K562 (cell line): ENCODE measurements at regions not wholly inside any gene's neighbourhood (a gene's known extent, or its start where the extent isn't known, plus 50 kb on each side); places are given as distances from the start of the nearest gene placed in this dataset.

Experiments used
- ATAC-seq: fragments of 200-7000 bp; cut with Tn5 transposase; 3 replicates; pipeline ENCODE4 v1.9.1; 2020; ENCODE audit warnings: moderate library complexity
- BruUV-seq: library from RNA; stranded (reverse); fragments of 400-500 nt; replicated peaks from 2 replicates; lab custom pipeline; 2021; lab: Mats Ljungman, UMichigan
- CTCF ChIA-PET: fragments of 300-600 bp; formaldehyde crosslinking; extraction: SDS; loops from one replicate; lab custom pipeline; 2021; ENCODE audit warnings: low intra/inter-chr PET ratio; lab: Yijun Ruan, JAX
- POLR2A ChIA-PET: fragments of 300-600, 350-650 bp; sonication (Branson Sonifier 250); formaldehyde crosslinking; extraction: SDS; loops from one replicate; lab custom pipeline; 2021; ENCODE audit warnings: antibody characterized with exemption, inconsistent platforms; lab: Yijun Ruan, JAX
- DNase-seq, 4 experiments: peaks; one replicate each; pipeline versions ENCODE4 v3.0.0 to v3.0.0-alpha.2; 2011 to 2018; ENCODE audit warnings: low spot score in 3 of 4, mixed read lengths in 3 of 4; ENCODE audit errors: extremely low read depth in 1 of 4
- FAIRE-seq: peaks from 2 replicates; lab custom pipeline; 2011; peaks lifted over from hg19 to GRCh38; lab: Jason Lieb, UNC
- H2AFZ ChIP-seq: 2 replicates; pipeline ENCODE4 v1.6.0; 2011; ENCODE audit warnings: low read depth, low read length, control low read depth, inconsistent platforms
- H3K27ac ChIP-seq: fragments of 200-600 bp; 3 replicates; pipeline ENCODE4 v1.8.0; 2011; ENCODE audit warnings: low read depth, mild to moderate bottlenecking, control low read depth, inconsistent platforms, low read length, moderate library complexity, mixed read lengths; ENCODE audit errors: extremely low read depth
- H3K27me3 ChIP-seq, 2 experiments: fragments of 300-600 bp in 1 of 2; 2 replicates in 1 of 2; 3 replicates in 1 of 2; pipeline versions ENCODE4 v1.6.0 to v1.8.0; 2011; ENCODE audit warnings: inconsistent platforms in 2 of 2, low read length in 2 of 2, mild to moderate bottlenecking in 1 of 2, mixed read lengths in 1 of 2, moderate library complexity in 1 of 2; ENCODE audit not compliant: control insufficient read depth in 2 of 2, insufficient read depth in 2 of 2
- H3K36me3 ChIP-seq: fragments of 300-600 bp; 3 replicates; pipeline ENCODE4 v1.8.0; 2011; ENCODE audit warnings: mild to moderate bottlenecking, low read length, inconsistent platforms; ENCODE audit not compliant: control insufficient read depth, insufficient read depth
- H3K4me1 ChIP-seq, 2 experiments: fragments of 200-600 bp in 1 of 2; replicated peaks in 1 of 2; 2 replicates in 1 of 2; 3 replicates in 1 of 2; pipeline versions ENCODE4 v1.5.1 to v1.8.0; 2011; ENCODE audit warnings: inconsistent platforms in 2 of 2, low read length in 2 of 2, mild to moderate bottlenecking in 1 of 2, mixed read lengths in 1 of 2, moderate library complexity in 1 of 2; ENCODE audit not compliant: control insufficient read depth in 2 of 2, insufficient read depth in 2 of 2
- H3K4me2 ChIP-seq: 2 replicates; pipeline ENCODE4 v1.6.1; 2011; ENCODE audit warnings: low read length, control low read depth, inconsistent platforms, mixed read lengths; ENCODE audit not compliant: insufficient read depth
- H3K4me3 ChIP-seq: fragments of 200-600 bp; sonication (generic), shearing (Covaris generic); 2 replicates; pipeline ENCODE4 v1.5.1; 2016; ENCODE audit warnings: control low read depth, inconsistent platforms
- H3K79me2 ChIP-seq: fragments of 200-600 bp; 3 replicates; pipeline ENCODE4 v1.8.0; 2011; ENCODE audit warnings: low read length, inconsistent platforms; ENCODE audit not compliant: control insufficient read depth, insufficient read depth
- H3K9ac ChIP-seq, 2 experiments: 2 replicates each; pipeline versions ENCODE4 v1.6.0 to v1.6.1; 2011; ENCODE audit warnings: low read depth in 2 of 2, low read length in 2 of 2, control low read depth in 1 of 2, inconsistent platforms in 1 of 2, mild to moderate bottlenecking in 1 of 2, mixed read lengths in 1 of 2; ENCODE audit not compliant: insufficient read depth in 1 of 2
- H3K9me1 ChIP-seq: one replicate; pipeline ENCODE4 v1.6.0; 2011; ENCODE audit warnings: inconsistent platforms, mild to moderate bottlenecking, low read length, moderate library complexity; ENCODE audit not compliant: control insufficient read depth, insufficient read depth
- H3K9me3 ChIP-seq: replicated peaks from 2 replicates; pipeline ENCODE4 v1.5.1; 2011; ENCODE audit warnings: low read depth, low read length, inconsistent platforms; ENCODE audit not compliant: control insufficient read depth, insufficient read depth
- H4K20me1 ChIP-seq: replicated peaks from 2 replicates; pipeline ENCODE4 v1.6.1; 2011; ENCODE audit warnings: low read length, inconsistent platforms, mixed read lengths; ENCODE audit not compliant: control insufficient read depth, insufficient read depth
- DIDO1 ChIP-seq: fragments of 450-650 bp; IDR thresholded peaks from 2 replicates; pipeline ENCODE4 v1.6.1; 2016; ENCODE audit warnings: low read depth, missing biosample characterization, missing genetic modification characterization
- EP400 ChIP-seq: fragments of 450-650 bp; IDR thresholded peaks from 2 replicates; pipeline ENCODE4 v1.6.1; 2017; ENCODE audit warnings: antibody characterized with exemption, mild to moderate bottlenecking, moderate library complexity
- FOXJ2 ChIP-seq: fragments of 200-800 bp; sonication (Bioruptor generic); IDR thresholded peaks from 2 replicates; pipeline ENCODE4 v1.6.1; 2016; ENCODE audit warnings: missing genetic modification characterization, missing compliant biosample characterization
- IRF2 ChIP-seq: sonication (generic); formaldehyde crosslinking; IDR thresholded peaks from 2 replicates; pipeline ENCODE4 v1.8.1; 2022; ENCODE audit warnings: mild to moderate bottlenecking, missing genetic modification reagents
- JUNB ChIP-seq: fragments of 450-650 bp; formaldehyde crosslinking; conservative IDR thresholded peaks from 2 replicates; pipeline ENCODE4 v1.4.0; 2020; ENCODE audit warnings: mild to moderate bottlenecking
- PHB ChIP-seq: fragments of 250-450 bp; sonication (Bioruptor Pico); IDR thresholded peaks from 2 replicates; pipeline ENCODE4 v1.5.0; 2021
- POLR2H ChIP-seq: IDR thresholded peaks from 2 replicates; pipeline ENCODE4 v1.6.1; 2016; ENCODE audit warnings: missing genetic modification characterization, low read depth, mild to moderate bottlenecking, control low read depth, missing compliant biosample characterization, moderate library complexity
- PYGO2 ChIP-seq: fragments of 450-650 bp; IDR thresholded peaks from 2 replicates; pipeline ENCODE4 v1.6.1; 2016; ENCODE audit warnings: mild to moderate bottlenecking, missing genetic modification characterization, moderate library complexity, missing compliant biosample characterization
- RNF2 ChIP-seq: sonication (generic); IDR thresholded peaks from 2 replicates; pipeline ENCODE4 v1.6.1; 2016
- ZNF699 ChIP-seq: fragments of 250-450 bp; sonication (Bioruptor Pico); IDR thresholded peaks from 2 replicates; pipeline ENCODE4 v1.8.0; 2021; ENCODE audit warnings: mild to moderate bottlenecking, moderate library complexity; ENCODE audit not compliant: insufficient replicate concordance
- WGBS: fragments of 100-300 bp; shearing (Covaris generic); methylation state at CpG from one replicate; pipeline ENCODE4 v1.1.6; 2016; ENCODE audit warnings: low coverage, mixed read lengths; ENCODE audit not compliant: insufficient coverage; ENCODE audit errors: missing lambda C conversion rate; 5-methylcytosine and 5-hydroxymethylcytosine counted together
- in situ Hi-C: fragments of 300-500 bp; cut with MboI; formaldehyde crosslinking; loops from 4 replicates; pipeline ENCODE4 v1.15.0; 2018; ENCODE audit warnings: inconsistent platforms, mixed read lengths
- intact Hi-C: fragments of 100-400 bp; cut with micrococcal nuclease; formaldehyde crosslinking; loops from 2 replicates; pipeline ENCODE4 v1.14.2; 2022
- TF ChIP-seq, protein P1 (sequence below): fragments of 450-650 bp; conservative IDR thresholded peaks from 2 replicates; pipeline ENCODE4 v1.6.1; 2016; ENCODE audit warnings: missing genetic modification characterization, low read depth, mild to moderate bottlenecking, control low read depth, missing compliant biosample characterization

DNA sequence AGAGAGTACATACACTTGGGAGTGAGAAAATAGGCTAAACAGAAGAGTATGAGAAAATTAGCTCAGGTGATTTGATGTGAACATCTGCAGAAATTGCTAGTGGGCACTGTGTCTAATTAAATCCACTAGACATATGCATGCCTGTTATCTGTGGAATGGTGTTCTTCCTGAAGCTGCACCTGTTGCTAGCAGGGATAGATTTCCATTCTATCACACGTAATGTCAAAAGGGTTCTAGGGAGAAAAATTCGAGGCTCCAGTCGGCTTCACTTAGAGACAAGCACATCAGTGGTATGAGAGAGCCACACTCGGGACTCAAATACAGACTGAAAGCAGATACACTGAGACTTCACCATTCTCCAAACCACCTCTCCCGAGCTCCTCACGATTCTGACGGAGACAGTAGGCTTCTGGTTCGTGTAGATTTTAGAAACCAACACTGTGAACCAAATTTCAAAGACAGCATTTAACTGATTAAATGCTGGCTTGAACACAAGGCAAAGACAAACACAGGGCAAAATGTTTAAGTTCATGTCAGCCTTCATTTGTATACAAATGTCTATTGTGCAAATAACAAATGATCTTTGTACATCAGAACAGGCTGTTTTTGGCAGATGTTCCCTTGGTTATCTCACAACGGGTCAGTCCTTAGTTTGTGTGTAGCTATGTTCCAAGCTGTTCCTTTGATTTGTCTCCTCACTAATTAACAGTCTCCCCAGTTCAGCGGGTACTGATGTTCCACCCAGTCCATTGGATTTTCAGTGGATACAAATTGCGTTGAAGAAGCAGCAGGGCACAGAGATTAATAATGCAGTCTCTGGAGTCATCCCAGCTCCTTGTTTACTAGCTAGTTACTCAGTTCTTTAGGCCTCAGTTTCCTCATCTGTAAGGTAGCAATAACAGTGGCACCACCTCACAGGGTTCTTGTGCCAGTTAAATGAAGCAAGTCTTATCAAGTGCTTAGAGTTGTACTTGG, 131.0 kb upstream of the IFNGR1 start:
- no peak overlapping the region for H3K9ac ChIP-seq
- intact Hi-C loops (no loop called here), in situ Hi-C loops (no loop called here)
- H3K36me3 ChIP-seq: no peaks in the 10 kb centered on the region
- H3K9me1 ChIP-seq: no peaks in the 10 kb centered on the region
- H4K20me1 ChIP-seq: no peaks in the 10 kb centered on the region
- FAIRE-seq: no peak
- TF ChIP-seq PYGO2: no peak
- TF ChIP-seq PHB (CRISPR knock-in tag): no peak
- no peak for TF ChIP-seq ZNF699
- no peak for TF ChIP-seq POLR2H (tag)
- TF ChIP-seq FOXJ2 (tag): no peak
- no peak for TF ChIP-seq IRF2
- TF ChIP-seq, protein P1, sequence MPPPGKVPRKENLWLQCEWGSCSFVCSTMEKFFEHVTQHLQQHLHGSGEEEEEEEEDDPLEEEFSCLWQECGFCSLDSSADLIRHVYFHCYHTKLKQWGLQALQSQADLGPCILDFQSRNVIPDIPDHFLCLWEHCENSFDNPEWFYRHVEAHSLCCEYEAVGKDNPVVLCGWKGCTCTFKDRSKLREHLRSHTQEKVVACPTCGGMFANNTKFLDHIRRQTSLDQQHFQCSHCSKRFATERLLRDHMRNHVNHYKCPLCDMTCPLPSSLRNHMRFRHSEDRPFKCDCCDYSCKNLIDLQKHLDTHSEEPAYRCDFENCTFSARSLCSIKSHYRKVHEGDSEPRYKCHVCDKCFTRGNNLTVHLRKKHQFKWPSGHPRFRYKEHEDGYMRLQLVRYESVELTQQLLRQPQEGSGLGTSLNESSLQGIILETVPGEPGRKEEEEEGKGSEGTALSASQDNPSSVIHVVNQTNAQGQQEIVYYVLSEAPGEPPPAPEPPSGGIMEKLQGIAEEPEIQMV (tag): no peak
- TF ChIP-seq DIDO1 (tag): no peak
- TF ChIP-seq EP400: no peak
- TF ChIP-seq JUNB (CRISPR knock-in tag): no peak
- no peak for TF ChIP-seq RNF2
- BruUV-seq: no TSS peak
- no peak for DNase-seq
- 3% methylated on average over 11 of the region's 11 CpGs for WGBS
- H3K4me2 ChIP-seq: no peak overlapping the region
- H2AFZ ChIP-seq: no peak overlapping the region
- H3K4me3 ChIP-seq: no peak overlapping the region
- no peaks in the 10 kb centered on the region for H3K79me2 ChIP-seq
- no peaks in the 10 kb centered on the region for H3K9me3 ChIP-seq
- CTCF ChIA-PET: no interaction called here
- no peak overlapping the region for H3K27ac ChIP-seq
- POLR2A ChIA-PET: interaction anchor here (0.9 to 1.4 kb wide), 2 partner anchors 8 to 10 kb away, joined by 4 read pairs; no protein-coding TSS in a partner anchor
- ATAC-seq: no peak
- no peaks in the 10 kb centered on the region for H3K4me1 ChIP-seq
- H3K27me3 ChIP-seq: no peaks in the 10 kb centered on the region; a peak in 2 of 5 replicates
